Neural crest cell (in vitro differentiated cells): ENCODE measurements at regions not wholly inside any gene's neighbourhood (a gene's known extent, or its start where the extent isn't known, plus 50 kb on each side); places are given as distances from the start of the nearest gene placed in this dataset.

ENCODE experiments used
- DNase-seq: peaks from one replicate; pipeline ENCODE4 v3.0.0; 2021; ENCODE audit warnings: low read depth, mixed read lengths, low spot score
- H3K27ac Mint-ChIP-seq: one replicate; pipeline ENCODE4 v1.8.0; 2021; ENCODE audit warnings: mild to moderate bottlenecking, mixed read lengths; ENCODE audit not compliant: unreplicated experiment
- H3K27me3 Mint-ChIP-seq: 2 replicates; pipeline ENCODE4 v1.8.0; 2021; ENCODE audit warnings: low read depth, mild to moderate bottlenecking, mixed read lengths
- H3K36me3 Mint-ChIP-seq: 2 replicates; pipeline ENCODE4 v1.8.0; 2021; ENCODE audit warnings: low read depth, mild to moderate bottlenecking, mixed read lengths
- H3K4me1 Mint-ChIP-seq: 2 replicates; pipeline ENCODE4 v1.8.0; 2021; ENCODE audit warnings: mixed read lengths
- H3K4me3 Mint-ChIP-seq: one replicate; pipeline ENCODE4 v1.8.0; 2021; ENCODE audit warnings: mild to moderate bottlenecking, mixed read lengths
- H3K9me3 Mint-ChIP-seq: 2 replicates; pipeline ENCODE4 v1.8.0; 2021; ENCODE audit warnings: mixed read lengths
- CTCF ChIP-seq: fragments of 200-600 bp; sonication (generic); conservative IDR thresholded peaks from 2 replicates; pipeline ENCODE4 v1.5.0; 2021; ENCODE audit warnings: antibody characterized with exemption, mild to moderate bottlenecking

GRCh38 chr10:2210088-2210487 is 472.8 kb upstream of the ADARB2 start:
- Mint-ChIP-seq H3K27ac (no peak overlapping the region), H3K9me3 (no peaks in the 10 kb centered on the region), H3K27me3 (peaks cover 3% of the 10 kb centered on the region), H3K4me3 (no peak overlapping the region), H3K36me3 (no peaks in the 10 kb centered on the region), H3K4me1 (peaks cover 4% of the 10 kb centered on the region)
- no peak for TF ChIP-seq CTCF
- DNase-seq, result no peak

GRCh38 chr10:2208106-2208505 is 470.8 kb upstream of the ADARB2 start:
- H3K36me3 Mint-ChIP-seq, result no peaks in the 10 kb centered on the region
- no peaks in the 10 kb centered on the region for H3K9me3 Mint-ChIP-seq
- TF ChIP-seq CTCF, result no peak
- no peak for DNase-seq
- no peak overlapping the region for H3K27ac Mint-ChIP-seq
- H3K4me1 Mint-ChIP-seq, result no peaks in the 10 kb centered on the region
- no peak overlapping the region for H3K4me3 Mint-ChIP-seq
- H3K27me3 Mint-ChIP-seq, result peaks cover 3% of the 10 kb centered on the region

GRCh38 chr10:2207246-2207922 is 470.1 kb upstream of the ADARB2 start:
- Mint-ChIP-seq H3K9me3 (no peaks in the 10 kb centered on the region), H3K27ac (no peak overlapping the region), H3K4me3 (no peak overlapping the region), H3K27me3 (no peaks in the 10 kb centered on the region), H3K4me1 (peaks cover 6% of the 10 kb centered on the region), H3K36me3 (no peaks in the 10 kb centered on the region)
- no peak for TF ChIP-seq CTCF
- DNase-seq, result no peak

- Mint-ChIP-seq H3K4me1 (peaks cover 13% of the 10 kb centered on the region), H3K9me3 (no peaks in the 10 kb centered on the region), H3K36me3 (no peaks in the 10 kb centered on the region), H3K27ac (no peak overlapping the region), H3K4me3 (no peak overlapping the region), H3K27me3 (no peaks in the 10 kb centered on the region)
- DNase-seq, result no peak
- TF ChIP-seq CTCF, result no peak
Observed at GRCh38 chr10:2205406-2205805, 468.1 kb upstream of the ADARB2 start.

GRCh38 chr10:2202401-2202800 is 465.1 kb upstream of the ADARB2 start:
- DNase-seq, result no peak
- H3K36me3 Mint-ChIP-seq, result no peaks in the 10 kb centered on the region
- TF ChIP-seq CTCF, result no peak
- H3K4me1 Mint-ChIP-seq, result peaks cover 13% of the 10 kb centered on the region
- H3K4me3 Mint-ChIP-seq, result no peak overlapping the region
- peaks cover 9% of the 10 kb centered on the region for H3K9me3 Mint-ChIP-seq
- no peaks in the 10 kb centered on the region for H3K27me3 Mint-ChIP-seq
- H3K27ac Mint-ChIP-seq, result no peak overlapping the region
